Endothelial cell of umbilical vein (primary cell): ENCODE measurements at regions not wholly inside any gene's neighbourhood (a gene's known extent, or its start where the extent isn't known, plus 50 kb on each side); places are given as distances from the start of the nearest gene placed in this dataset.

ENCODE experiments used
- BruUV-seq: library from RNA; stranded (reverse); fragments of 400-500 nt; replicated peaks from 2 replicates; lab custom pipeline; 2021; lab: Mats Ljungman, UMichigan
- CTCF ChIA-PET: fragments of 300-600, 350-600 bp; sonication (Branson Sonifier 250); formaldehyde crosslinking; loops from one replicate; lab custom pipeline; 2021; ENCODE audit warnings: antibody characterized with exemption, inconsistent platforms; lab: Charles Lee
- POLR2A ChIA-PET: fragments of 300-600, 350-600 bp; sonication (Branson Sonifier 250); formaldehyde crosslinking; loops from one replicate; lab custom pipeline; 2021; ENCODE audit warnings: antibody characterized with exemption, inconsistent platforms; lab: Charles Lee
- DNase-seq: peaks from one replicate; pipeline ENCODE4 v3.0.0-alpha.2; 2011; ENCODE audit warnings: low read depth, low spot score
- FAIRE-seq: peaks from 2 replicates; lab custom pipeline; 2011; peaks lifted over from hg19 to GRCh38; lab: Jason Lieb, UNC
- H2AFZ ChIP-seq: 2 replicates; pipeline ENCODE4 v1.6.0; 2012; ENCODE audit warnings: low read depth, low read length, control low read depth, inconsistent platforms
- H3K27ac ChIP-seq: 2 replicates; pipeline ENCODE4 v1.5.1; 2011; ENCODE audit warnings: low read depth, mild to moderate bottlenecking, control low read depth, low read length, moderate library complexity; ENCODE audit not compliant: insufficient read depth
- H3K27me3 ChIP-seq, 2 experiments: 2 replicates each; pipeline versions ENCODE4 v1.6.0 to v1.6.1; 2011; ENCODE audit warnings: low read length in 2 of 2, mixed read lengths in 1 of 2; ENCODE audit not compliant: control insufficient read depth in 2 of 2, insufficient read depth in 2 of 2
- H3K36me3 ChIP-seq, 2 experiments: 2 replicates in 1 of 2; 3 replicates in 1 of 2; pipeline ENCODE4 v1.5.1; 2011; ENCODE audit warnings: low read length in 2 of 2, mild to moderate bottlenecking in 1 of 2, moderate library complexity in 1 of 2; ENCODE audit not compliant: control insufficient read depth in 2 of 2, insufficient read depth in 2 of 2; ENCODE audit errors: extremely low read depth in 1 of 2
- H3K4me1 ChIP-seq: 3 replicates; pipeline ENCODE4 v1.5.1; 2011; ENCODE audit warnings: mild to moderate bottlenecking, low read length; ENCODE audit not compliant: control insufficient read depth, insufficient read depth; ENCODE audit errors: extremely low read depth
- H3K4me2 ChIP-seq: 2 replicates; pipeline ENCODE4 v1.6.1; 2011; ENCODE audit warnings: low read length, control low read depth, mixed read lengths; ENCODE audit not compliant: insufficient read depth
- H3K4me3 ChIP-seq, 3 experiments: fragments of 200-600 bp in 1 of 3; sonication (generic), shearing (Covaris generic) in 1 of 3; replicated peaks in 1 of 3; 2 replicates each; pipeline ENCODE4 v1.5.1; 2011 to 2016; ENCODE audit warnings: control low read depth in 3 of 3, low read length in 3 of 3, mild to moderate bottlenecking in 2 of 3, inconsistent platforms in 1 of 3, low read depth in 1 of 3, moderate library complexity in 1 of 3; ENCODE audit not compliant: insufficient read depth in 1 of 3
- H3K79me2 ChIP-seq: 2 replicates; pipeline ENCODE4 v1.6.0; 2012; ENCODE audit warnings: low read length, inconsistent platforms; ENCODE audit not compliant: control insufficient read depth, insufficient read depth
- H3K9ac ChIP-seq: replicated peaks from 2 replicates; pipeline ENCODE3; 2011; ENCODE audit warnings: low read length, control low read depth; ENCODE audit not compliant: insufficient read depth; ENCODE audit errors: extremely low read depth
- H3K9me1 ChIP-seq: replicated peaks from 3 replicates; pipeline ENCODE4 v1.6.0; 2011; ENCODE audit warnings: mild to moderate bottlenecking, low read length; ENCODE audit not compliant: control insufficient read depth, insufficient read depth; ENCODE audit errors: extremely low read depth
- H3K9me3 ChIP-seq: replicated peaks from 2 replicates; pipeline ENCODE4 v1.5.1; 2012; ENCODE audit warnings: low read length, inconsistent platforms; ENCODE audit not compliant: control insufficient read depth, insufficient read depth
- H4K20me1 ChIP-seq: replicated peaks from 2 replicates; pipeline ENCODE3; 2011; ENCODE audit warnings: mild to moderate bottlenecking, low read length; ENCODE audit not compliant: control insufficient read depth, insufficient read depth; ENCODE audit errors: extremely low read depth
- EZH2 ChIP-seq: IDR thresholded peaks from 2 replicates; pipeline ENCODE4 v1.6.1; 2012; ENCODE audit warnings: borderline replicate concordance, low read depth, mild to moderate bottlenecking, moderate library complexity, low read length, inconsistent platforms; ENCODE audit not compliant: severe bottlenecking
- FOS ChIP-seq: IDR thresholded peaks from 2 replicates; pipeline ENCODE4 v1.6.1; 2011; ENCODE audit warnings: mild to moderate bottlenecking, low read length, moderate library complexity, borderline replicate concordance; ENCODE audit not compliant: insufficient read depth
- GATA2 ChIP-seq: IDR thresholded peaks from 2 replicates; pipeline ENCODE4 v1.7.0; 2011; ENCODE audit warnings: low read depth, mild to moderate bottlenecking, moderate library complexity, mixed read lengths, low read length; ENCODE audit not compliant: insufficient read length, insufficient read depth
- JUN ChIP-seq: IDR thresholded peaks from 2 replicates; pipeline ENCODE4 v1.6.1; 2011; ENCODE audit warnings: borderline replicate concordance, low read depth; ENCODE audit not compliant: insufficient read length, insufficient read depth
- MYC ChIP-seq: IDR thresholded peaks from one replicate; pipeline ENCODE4 v1.6.1; 2011; ENCODE audit warnings: mild to moderate bottlenecking, low read depth, low read length
- POLR2A ChIP-seq: IDR thresholded peaks from 2 replicates; pipeline ENCODE4 v1.6.1; 2012; ENCODE audit warnings: low read depth, mild to moderate bottlenecking, control low read depth, low read length
- POLR2AphosphoS5 ChIP-seq: IDR thresholded peaks from 2 replicates; pipeline ENCODE4 v1.6.1; 2012; ENCODE audit warnings: low read depth, mild to moderate bottlenecking, control low read depth, low read length, moderate library complexity; ENCODE audit not compliant: insufficient read depth
- dilution Hi-C: fragments of 300-500 bp; cut with MboI; formaldehyde crosslinking; loops from one replicate; pipeline ENCODE4 v1.15.0; 2019; ENCODE audit warnings: low sequenced_read_pairs; ENCODE audit not compliant: extremely low pct_ligation_motif_present
- intact Hi-C: fragments of 100-400 bp; cut with micrococcal nuclease; formaldehyde crosslinking; loops from one replicate; pipeline ENCODE4 v1.10.0; 2022
- TF ChIP-seq, protein P1 (sequence below): IDR thresholded peaks from 2 replicates; pipeline ENCODE4 v1.6.1; 2011; ENCODE audit not compliant: insufficient read depth, insufficient read length
- TF ChIP-seq, protein P2 (sequence below), 2 donors: IDR thresholded peaks; 1 replicate in 1 of 2; 2 replicates in 1 of 2; pipeline ENCODE4 v1.5.1; 2011; ENCODE audit warnings: low read length in 2 of 2, mild to moderate bottlenecking in 2 of 2, moderate library complexity in 2 of 2, control low read depth in 1 of 2, inconsistent platforms in 1 of 2, low read depth in 1 of 2; ENCODE audit not compliant: insufficient read depth in 1 of 2; ENCODE audit errors: extremely low read depth in 1 of 2

DNA sequence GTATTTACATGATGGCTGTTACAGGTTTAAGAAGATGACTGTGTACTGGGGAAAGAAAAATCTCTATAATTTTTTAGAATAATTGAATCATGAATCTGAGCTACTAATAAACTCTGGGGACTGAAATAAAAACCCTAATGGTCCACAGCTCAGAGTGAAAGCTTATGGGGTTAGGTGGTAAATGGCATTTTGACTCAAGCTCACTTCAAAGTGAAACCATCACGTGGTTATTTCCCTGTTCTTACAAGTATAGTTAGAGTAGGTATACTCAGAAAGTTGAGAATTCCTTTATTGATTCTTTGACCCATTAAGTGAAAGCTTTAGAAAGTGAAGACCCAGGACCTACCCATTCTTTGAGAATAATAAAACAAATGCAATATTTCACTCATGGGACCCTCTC, 626.2 kb upstream of the SETBP1 start:
- dilution Hi-C loops (no loop called here), intact Hi-C loops (no loop called here)
- no peaks in the 10 kb centered on the region for H3K9me1 ChIP-seq
- H3K4me3 ChIP-seq = no peak overlapping the region
- H3K4me2 ChIP-seq = no peak overlapping the region
- H2AFZ ChIP-seq = no peak overlapping the region
- TF ChIP-seq FOS (no peak), MYC (no peak), EZH2 (no peak), GATA2 (no peak), POLR2A (no peak), POLR2AphosphoS5 (no peak), JUN (no peak)
- TF ChIP-seq, protein P1, sequence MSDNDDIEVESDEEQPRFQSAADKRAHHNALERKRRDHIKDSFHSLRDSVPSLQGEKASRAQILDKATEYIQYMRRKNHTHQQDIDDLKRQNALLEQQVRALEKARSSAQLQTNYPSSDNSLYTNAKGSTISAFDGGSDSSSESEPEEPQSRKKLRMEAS = no peak
- TF ChIP-seq, protein P2, sequence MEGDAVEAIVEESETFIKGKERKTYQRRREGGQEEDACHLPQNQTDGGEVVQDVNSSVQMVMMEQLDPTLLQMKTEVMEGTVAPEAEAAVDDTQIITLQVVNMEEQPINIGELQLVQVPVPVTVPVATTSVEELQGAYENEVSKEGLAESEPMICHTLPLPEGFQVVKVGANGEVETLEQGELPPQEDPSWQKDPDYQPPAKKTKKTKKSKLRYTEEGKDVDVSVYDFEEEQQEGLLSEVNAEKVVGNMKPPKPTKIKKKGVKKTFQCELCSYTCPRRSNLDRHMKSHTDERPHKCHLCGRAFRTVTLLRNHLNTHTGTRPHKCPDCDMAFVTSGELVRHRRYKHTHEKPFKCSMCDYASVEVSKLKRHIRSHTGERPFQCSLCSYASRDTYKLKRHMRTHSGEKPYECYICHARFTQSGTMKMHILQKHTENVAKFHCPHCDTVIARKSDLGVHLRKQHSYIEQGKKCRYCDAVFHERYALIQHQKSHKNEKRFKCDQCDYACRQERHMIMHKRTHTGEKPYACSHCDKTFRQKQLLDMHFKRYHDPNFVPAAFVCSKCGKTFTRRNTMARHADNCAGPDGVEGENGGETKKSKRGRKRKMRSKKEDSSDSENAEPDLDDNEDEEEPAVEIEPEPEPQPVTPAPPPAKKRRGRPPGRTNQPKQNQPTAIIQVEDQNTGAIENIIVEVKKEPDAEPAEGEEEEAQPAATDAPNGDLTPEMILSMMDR (IDR thresholded peaks at IDR 0.05; ENCODE audit: extremely low read depth in 1 of 2, insufficient read depth in 1 of 2, low read depth in 1 of 2, low read length in 2 of 2) = no peak
- CTCF ChIA-PET = interaction anchor here (1.2 kb wide), 1 partner anchor 13 kb away, joined by 3 read pairs; no protein-coding TSS in a partner anchor
- no peak overlapping the region for H3K9ac ChIP-seq
- POLR2A ChIA-PET = no interaction called here
- H3K36me3 ChIP-seq = no peaks in the 10 kb centered on the region
- no TSS peak for BruUV-seq
- FAIRE-seq (no peak), DNase-seq (no peak)
- H4K20me1 ChIP-seq = no peaks in the 10 kb centered on the region
- no peaks in the 10 kb centered on the region for H3K4me1 ChIP-seq
- H3K27me3 ChIP-seq = no peaks in the 10 kb centered on the region
- H3K9me3 ChIP-seq = no peaks in the 10 kb centered on the region
- H3K27ac ChIP-seq = no peak overlapping the region
- H3K79me2 ChIP-seq = no peaks in the 10 kb centered on the region
